ENCODE measurements at regions not wholly inside any gene's neighbourhood (a gene's known extent, or its start where the extent isn't known, plus 50 kb on each side); places are given as distances from the start of the nearest gene placed in this dataset.

DNA sequence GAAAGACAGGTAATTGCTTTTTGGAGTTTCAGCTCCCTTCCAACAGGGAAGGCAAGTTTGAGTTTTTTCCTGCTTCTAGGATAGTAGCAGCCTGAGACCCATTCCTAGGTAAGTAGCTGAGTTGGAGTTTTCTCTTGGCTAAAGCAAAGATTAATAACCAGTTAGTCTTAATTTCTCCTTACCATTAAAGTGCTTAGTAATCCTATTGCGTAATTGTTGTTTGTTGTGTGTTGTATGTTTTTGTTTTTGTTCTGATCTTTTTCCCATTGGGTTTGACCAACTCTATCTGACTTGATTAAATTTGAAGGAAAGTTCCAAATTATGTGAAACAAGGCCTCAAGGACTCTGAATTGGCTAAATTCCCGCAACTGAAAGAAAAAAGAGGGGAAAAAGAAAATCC, 83.5 kb downstream of the TBX22 start:
- DNase-seq, result no peak

GRCh38 chrX:80120335-80120734, 105.8 kb downstream of the TBX22 start:
- no peak for DNase-seq

GRCh38 chrX:80138938-80139337, 124.4 kb downstream of the TBX22 start:
- no peak for DNase-seq

DNA sequence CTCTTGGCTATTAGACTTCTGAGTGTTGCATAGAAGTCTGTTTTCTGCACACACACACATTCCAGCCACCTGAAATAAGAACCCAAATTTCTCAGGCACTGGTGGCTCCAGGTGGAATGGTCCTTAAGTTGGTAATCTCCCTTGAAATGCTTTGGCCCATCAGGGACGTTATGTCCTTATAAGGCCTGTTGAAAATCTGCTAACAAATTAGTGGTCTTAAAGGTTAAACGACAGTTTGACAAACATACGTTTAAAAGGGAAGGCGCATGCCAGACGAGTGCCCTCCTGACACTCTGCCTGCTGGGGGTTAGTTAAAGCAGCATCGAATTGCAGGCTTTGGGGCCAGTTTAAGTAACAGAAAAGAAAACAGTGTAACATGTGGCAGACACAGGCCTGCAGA, 125.0 kb downstream of the TBX22 start:
- no peak for DNase-seq

GRCh38 chrX:80170581-80170980, 156.0 kb downstream of the TBX22 start:
- DNase-seq, result no peak

GRCh38 chrX:80173261-80173660, 158.7 kb downstream of the TBX22 start:
- DNase-seq, result no peak

DNA sequence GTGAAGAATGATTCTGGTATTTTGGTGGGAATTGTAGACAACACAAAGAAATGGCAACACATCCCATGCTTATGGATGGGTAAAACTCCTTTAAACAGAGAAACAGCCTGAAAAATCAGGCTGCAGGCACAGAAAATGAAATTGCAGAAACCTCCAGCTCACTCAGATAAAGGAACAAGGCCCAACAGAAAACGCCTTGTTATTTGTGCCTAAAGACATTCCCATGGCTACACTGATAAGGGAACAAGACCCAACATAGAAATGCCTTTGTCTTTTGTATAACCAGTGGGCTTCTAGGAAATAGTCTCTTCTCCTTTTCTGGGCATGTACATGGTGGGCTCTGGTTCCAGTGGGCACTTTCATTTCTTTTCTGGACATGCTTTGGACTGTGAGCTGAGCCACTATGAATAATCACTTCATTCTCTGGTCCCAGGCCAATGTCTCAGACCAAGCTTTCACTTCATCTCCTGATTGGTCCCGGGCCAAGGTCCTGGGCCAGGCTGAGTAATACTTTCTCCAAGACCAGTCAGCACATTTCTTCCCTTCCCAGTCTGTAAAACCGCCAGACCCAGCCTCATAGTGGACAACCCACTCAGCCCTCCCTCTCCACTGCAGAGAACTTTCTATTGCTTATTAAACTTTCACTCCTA, 160.5 kb downstream of the TBX22 start:
- DNase-seq, result no peak

- DNase-seq, result no peak
These were observed 166.5 kb downstream of the TBX22 start for GRCh38 chrX:80181079-80181478.

DNA sequence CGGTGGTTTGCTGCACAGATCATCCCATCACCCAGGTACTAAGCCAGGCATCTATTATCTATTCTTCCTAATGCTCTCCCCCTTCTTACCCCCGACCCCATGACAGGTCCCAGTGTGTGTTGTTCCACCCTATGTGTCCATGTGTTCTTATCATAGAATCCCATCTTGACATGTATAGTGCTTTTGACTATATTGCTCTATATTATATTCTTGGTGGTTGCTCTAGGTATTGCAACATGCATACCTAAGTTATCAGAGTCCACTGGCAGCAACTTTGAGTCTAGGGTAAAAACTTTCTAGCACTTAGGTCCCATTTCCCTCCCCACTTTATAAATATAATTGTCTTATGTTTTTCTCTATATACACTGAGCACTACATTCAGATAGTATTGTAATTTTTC, 170.3 kb downstream of the TBX22 start:
- no peak for DNase-seq

DNA sequence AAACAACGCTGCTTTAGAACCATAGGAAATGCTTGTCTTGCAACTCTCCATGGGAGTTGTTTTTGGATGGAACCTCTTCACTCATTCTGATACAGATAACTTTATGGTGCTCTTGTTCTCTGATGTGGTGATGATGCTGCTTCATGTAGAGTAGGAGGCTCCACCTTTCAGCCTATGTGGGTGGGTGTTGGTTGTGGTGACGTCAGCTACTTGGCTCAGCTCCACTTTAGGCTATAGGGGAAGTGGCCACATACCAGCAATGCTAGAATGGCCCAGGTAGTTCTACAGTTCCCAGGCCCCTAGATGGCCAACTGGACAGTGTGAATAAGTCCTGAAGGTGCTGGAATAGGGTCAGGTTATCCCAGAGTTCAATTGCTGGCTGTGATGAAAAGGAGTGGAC, 192.1 kb downstream of the TBX22 start:
- DNase-seq, result no peak

DNA sequence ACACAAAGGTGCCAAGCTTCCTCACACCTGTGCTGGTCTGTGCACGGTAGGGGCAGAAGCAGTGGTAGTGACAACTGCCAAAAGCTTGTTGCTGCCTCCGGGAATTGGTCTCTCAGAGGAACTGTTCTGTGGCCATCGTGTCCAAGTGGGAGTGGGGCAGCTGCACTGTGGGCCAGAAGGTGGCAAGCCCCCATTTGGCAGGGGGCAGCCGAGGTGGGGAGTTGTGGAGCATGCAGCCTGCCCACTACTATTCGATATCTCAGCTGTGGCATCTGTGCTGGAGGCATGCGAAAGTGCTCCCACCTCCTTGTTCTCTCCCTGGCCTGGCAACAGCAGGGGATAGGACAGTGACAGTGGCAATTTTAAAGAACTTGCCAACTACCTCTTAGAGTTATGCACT, 192.8 kb downstream of the TBX22 start:
- DNase-seq, result no peak

DNA sequence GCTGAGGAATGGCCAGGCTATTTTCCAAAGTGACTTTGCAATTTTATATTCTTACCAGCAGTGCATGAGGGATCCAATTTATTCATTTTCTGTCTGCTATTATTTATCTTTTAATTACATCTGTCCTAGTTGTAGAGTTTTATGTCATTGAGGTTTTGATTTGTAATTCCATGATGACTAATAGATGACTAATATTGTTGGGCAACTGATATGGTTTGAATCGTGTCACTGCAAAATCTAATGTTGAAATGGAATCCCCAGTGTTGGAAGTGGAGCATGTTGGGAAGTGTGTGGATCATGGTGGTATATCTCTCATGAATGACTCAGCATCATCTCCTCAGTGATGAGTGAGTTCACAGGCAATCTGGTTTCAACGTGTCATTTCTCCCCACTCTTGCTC, 201.5 kb downstream of the TBX22 start:
- DNase-seq, result no peak

GRCh38 chrX:80223982-80224579, 196.2 kb upstream of the TENT5D start:
- no peak for DNase-seq

GRCh38 chrX:80229626-80230025, 190.6 kb upstream of the TENT5D start:
- DNase-seq, result no peak

DNA sequence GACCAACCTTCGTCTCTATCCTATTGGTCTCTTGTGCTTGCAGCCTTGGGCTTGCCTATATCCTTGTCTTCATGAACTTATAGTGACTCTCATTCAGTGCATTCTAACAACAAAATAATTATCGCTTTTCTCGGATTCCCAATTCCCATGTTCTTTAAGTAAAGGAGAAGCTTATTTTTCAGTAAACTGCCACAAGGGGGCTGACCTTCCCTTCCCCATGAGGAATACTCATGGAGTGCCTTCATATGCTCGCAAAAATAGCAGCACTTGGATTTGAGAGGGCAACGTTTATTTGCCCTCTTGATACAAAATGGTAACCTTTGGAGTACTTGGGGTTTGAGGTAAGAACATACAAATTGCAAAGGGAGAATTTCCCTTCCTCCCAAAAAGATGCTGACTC, 183.2 kb upstream of the TENT5D start:
- DNase-seq, result no peak

GRCh38 chrX:80246271-80246670, 174.0 kb upstream of the TENT5D start:
- DNase-seq, result no peak

DNA sequence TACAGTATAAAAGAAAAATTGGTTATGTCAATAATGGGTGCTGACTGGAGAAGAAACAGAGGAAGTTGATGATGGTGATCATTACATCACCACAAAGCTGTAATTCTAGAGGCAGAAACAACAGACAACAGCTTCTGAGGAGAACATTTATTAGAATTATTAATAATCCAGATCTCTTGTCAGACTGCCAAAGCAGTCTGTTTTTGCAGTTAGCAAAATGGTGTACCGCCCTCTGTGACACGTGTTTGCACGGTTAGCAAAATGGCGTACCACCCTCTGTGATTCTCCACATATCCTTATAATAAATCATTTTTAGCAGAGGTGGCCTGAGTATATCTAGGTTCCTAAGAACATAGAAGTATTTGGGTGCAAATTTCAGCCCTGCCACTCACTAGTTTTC, 154.0 kb upstream of the TENT5D start:
- DNase-seq, result no peak

DNA sequence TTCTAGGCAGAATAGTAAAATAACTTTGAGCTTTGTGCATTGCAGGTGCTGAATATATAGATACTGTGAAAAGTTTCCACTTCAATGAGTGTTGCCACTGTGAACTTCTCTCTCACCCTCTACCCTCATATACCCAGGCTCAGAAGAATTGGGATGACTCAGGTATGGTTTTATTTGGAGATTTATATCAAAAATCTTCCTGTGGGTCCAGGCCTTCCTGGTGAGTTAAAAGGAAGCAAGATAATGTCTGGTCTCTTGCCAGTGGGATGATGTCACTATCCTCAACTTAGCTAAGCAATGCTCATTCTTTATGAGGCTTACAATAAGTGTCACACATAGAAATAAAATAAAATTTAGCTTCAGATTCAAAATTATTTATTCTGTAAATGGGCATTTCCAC, 153.3 kb upstream of the TENT5D start:
- no peak for DNase-seq

- no peak for DNase-seq
These were observed 152.5 kb upstream of the TENT5D start for GRCh38 chrX:80267790-80268189.

GRCh38 chrX:80282535-80282934, 137.7 kb upstream of the TENT5D start:
- DNase-seq, result no peak

DNA sequence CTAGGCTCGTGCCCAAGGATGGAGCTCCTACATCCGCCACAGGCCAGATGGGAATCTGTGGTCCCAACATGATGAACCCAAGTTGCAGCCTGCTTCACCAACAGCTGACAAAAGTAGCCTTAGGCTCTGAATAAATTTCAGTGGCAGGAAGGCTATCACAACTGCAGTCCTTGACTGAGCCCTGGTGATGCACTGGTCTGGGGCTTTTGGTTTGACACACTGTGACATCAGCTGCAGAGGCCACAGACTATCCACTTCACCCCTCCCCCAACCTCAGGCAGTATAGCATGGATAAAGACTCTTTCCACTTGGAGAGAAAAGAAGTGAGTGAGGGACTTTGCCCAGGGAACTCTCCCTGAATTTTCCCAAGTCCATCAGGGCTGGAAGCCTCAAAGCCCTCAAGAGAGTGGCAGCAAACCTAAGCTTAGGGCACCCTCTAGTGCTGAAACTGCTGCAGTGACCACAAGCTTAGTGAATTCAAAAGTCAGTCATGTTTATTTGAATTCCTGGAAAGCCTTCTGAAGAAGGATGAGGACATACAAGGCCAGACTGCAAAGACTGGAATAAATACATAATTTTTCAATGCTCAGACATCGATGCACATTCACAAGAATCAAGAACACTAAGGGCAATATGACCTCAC, 135.0 kb upstream of the TENT5D start:
- no peak for DNase-seq

- DNase-seq, result no peak
These were observed 129.4 kb upstream of the TENT5D start for GRCh38 chrX:80290834-80291233.

DNA sequence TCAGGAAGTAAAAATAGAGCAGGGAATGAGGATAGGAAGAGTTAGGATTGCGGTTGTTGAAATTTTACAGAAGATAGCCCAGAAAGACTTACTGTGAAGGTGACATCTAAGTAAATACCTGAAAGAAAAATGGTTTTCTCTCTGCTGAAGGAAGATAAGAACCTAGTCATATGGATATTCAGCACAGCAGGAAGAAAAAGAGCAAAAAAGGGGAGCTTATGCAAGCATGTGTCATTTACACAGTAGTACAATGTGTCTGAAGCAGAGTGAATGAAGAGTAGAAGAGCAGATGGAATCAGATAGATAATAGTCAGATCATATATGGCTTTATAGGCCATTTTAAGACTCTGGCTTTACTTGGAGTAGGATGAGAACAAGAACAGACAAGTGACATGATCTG, 126.9 kb upstream of the TENT5D start:
- DNase-seq, result no peak
